NCI-H1105 treated with DMSO at 0.1 percent for 48 hours (cell line): ENCODE measurements at regions not wholly inside any gene's neighbourhood (a gene's known extent, or its start where the extent isn't known, plus 50 kb on each side); places are given as distances from the start of the nearest gene placed in this dataset.

ENCODE experiments used
- DNase-seq: peaks from one replicate; lab custom pipeline; 2025; lab: John Stamatoyannopoulos, UW

GRCh38 chr12:97335115-97335514 lies 127.5 kb upstream of the RMST start:
- DNase-seq: no peak

- DNase-seq: no peak
Measured at GRCh38 chr12:97336900-97337751, 125.5 kb upstream of the RMST start.

GRCh38 chr12:97342130-97342529 lies 120.5 kb upstream of the RMST start:
- no peak for DNase-seq

- DNase-seq: no peak
Measured at GRCh38 chr12:97347956-97348355, 114.6 kb upstream of the RMST start.

- no peak for DNase-seq
Measured at GRCh38 chr12:97358361-97358760, 104.2 kb upstream of the RMST start.

- no peak for DNase-seq
Measured at GRCh38 chr12:97359021-97359690, 103.4 kb upstream of the RMST start.

- no peak for DNase-seq
Measured at GRCh38 chr12:97363693-97364092, 98.9 kb upstream of the RMST start.

GRCh38 chr12:97368462-97369163 lies 94.0 kb upstream of the RMST start:
- no peak for DNase-seq

- DNase-seq: no peak
Measured at GRCh38 chr12:97375310-97375709, 87.3 kb upstream of the RMST start.

GRCh38 chr12:97380440-97380839 lies 82.2 kb upstream of the RMST start:
- no peak for DNase-seq

GRCh38 chr12:97385121-97385520 lies 77.5 kb upstream of the RMST start:
- no peak for DNase-seq

- no peak for DNase-seq
Measured at GRCh38 chr12:97386133-97386581, 76.4 kb upstream of the RMST start.

- no peak for DNase-seq
Measured at GRCh38 chr12:97387844-97388243, 74.8 kb upstream of the RMST start.

- DNase-seq: no peak
Measured at GRCh38 chr12:97394657-97395056, 67.9 kb upstream of the RMST start.

GRCh38 chr12:97397008-97397407 lies 65.6 kb upstream of the RMST start:
- no peak for DNase-seq

GRCh38 chr12:97398704-97399103 lies 63.9 kb upstream of the RMST start:
- no peak for DNase-seq

- no peak for DNase-seq
Measured at GRCh38 chr12:97404093-97404492, 58.5 kb upstream of the RMST start.

- DNase-seq: peak; percentile 69
Measured at GRCh38 chr12:97404543-97404942, 58.1 kb upstream of the RMST start.

- no peak for DNase-seq
Measured at GRCh38 chr12:97408363-97408762, 54.2 kb upstream of the RMST start.

GRCh38 chr12:97411341-97411740 lies 51.3 kb upstream of the RMST start:
- no peak for DNase-seq
